Breast epithelium (tissue), 3 donors: ENCODE measurements at regions not wholly inside any gene's neighbourhood (a gene's known extent, or its start where the extent isn't known, plus 50 kb on each side); places are given as distances from the start of the nearest gene placed in this dataset.

ENCODE experiments used
- CTCF ChIP-seq, 3 donors: fragments of 450-650 bp; IDR thresholded peaks; one replicate each; pipeline ENCODE4 v1.5.1; 2016 to 2017; ENCODE audit warnings: antibody characterized with exemption in 3 of 3, mild to moderate bottlenecking in 3 of 3, moderate library complexity in 3 of 3
- POLR2A ChIP-seq: fragments of 450-650 bp; IDR thresholded peaks from one replicate; pipeline ENCODE4 v1.6.1; 2016; ENCODE audit warnings: antibody characterized with exemption, mild to moderate bottlenecking, moderate library complexity
- POLR2AphosphoS5 ChIP-seq, 3 donors: sonication (generic); formaldehyde crosslinking; IDR thresholded peaks; one replicate each; pipeline ENCODE4 v1.6.1; 2017; ENCODE audit warnings: antibody characterized with exemption in 3 of 3

- TF ChIP-seq POLR2AphosphoS5 (IDR thresholded peaks at IDR 0.05) (no peak), CTCF (IDR thresholded peaks at IDR 0.05) (no peak), POLR2A (no peak)
Observed at GRCh38 chr19:31559494-31559893, 210.3 kb upstream of the TSHZ3 start.
